ENCODE measurements at regions not wholly inside any gene's neighbourhood (a gene's known extent, or its start where the extent isn't known, plus 50 kb on each side); places are given as distances from the start of the nearest gene placed in this dataset.
"Not testable (repeated sequence)": the region's sequence is repeated elsewhere in the genome, so short reads cannot be mapped to it uniquely, and the experiment has no call there.

- Histone ChIP-seq H3K36me3 (ENCODE audit: control insufficient read depth, insufficient read depth, low read length) (no peaks in the 10 kb centered on the region), H3K9me3 (ENCODE audit: control insufficient read depth, insufficient read depth, low read depth, low read length) (no peaks in the 10 kb centered on the region), H3K4me1 (ENCODE audit: control insufficient read depth, insufficient read depth, low read length) (no peaks in the 10 kb centered on the region), H3K9ac (ENCODE audit: low read length) (no peak overlapping the region), H3K27me3 (ENCODE audit: control insufficient read depth, insufficient read depth, low read length) (no peaks in the 10 kb centered on the region), H3K4me3 (ENCODE audit: low read depth, low read length) (no peak overlapping the region), H3K27ac (ENCODE audit: low read depth, low read length) (no peak overlapping the region)
These were observed 124.2 kb upstream of the LYPLAL1 start for GRCh38 chr1:219049501-219049900.

GRCh38 chr1:219050086-219050821 lies 123.4 kb upstream of the LYPLAL1 start:
- Histone ChIP-seq H3K27me3 (ENCODE audit: control insufficient read depth, insufficient read depth, low read length) (no peaks in the 10 kb centered on the region), H3K36me3 (ENCODE audit: control insufficient read depth, insufficient read depth, low read length) (no peaks in the 10 kb centered on the region), H3K9me3 (ENCODE audit: control insufficient read depth, insufficient read depth, low read depth, low read length) (no peaks in the 10 kb centered on the region), H3K4me1 (ENCODE audit: control insufficient read depth, insufficient read depth, low read length) (no peaks in the 10 kb centered on the region), H3K4me3 (ENCODE audit: low read depth, low read length) (no peak overlapping the region), H3K9ac (ENCODE audit: low read length) (no peak overlapping the region), H3K27ac (ENCODE audit: low read depth, low read length) (no peak overlapping the region)

GRCh38 chr1:219050822-219051125 lies 122.9 kb upstream of the LYPLAL1 start:
- H3K27ac ChIP-seq (ENCODE audit: low read depth, low read length): no peak overlapping the region
- no peaks in the 10 kb centered on the region for H3K9me3 ChIP-seq (ENCODE audit: control insufficient read depth, insufficient read depth, low read depth, low read length)
- no peaks in the 10 kb centered on the region for H3K36me3 ChIP-seq (ENCODE audit: control insufficient read depth, insufficient read depth, low read length)
- H3K4me1 ChIP-seq (ENCODE audit: control insufficient read depth, insufficient read depth, low read length): no peaks in the 10 kb centered on the region
- H3K4me3 ChIP-seq (ENCODE audit: low read depth, low read length): no peak overlapping the region
- no peak overlapping the region for H3K9ac ChIP-seq (ENCODE audit: low read length)
- no peaks in the 10 kb centered on the region for H3K27me3 ChIP-seq (ENCODE audit: control insufficient read depth, insufficient read depth, low read length)

- H3K9ac ChIP-seq (ENCODE audit: low read length): no peak overlapping the region
- no peak overlapping the region for H3K27ac ChIP-seq (ENCODE audit: low read depth, low read length)
- no peak overlapping the region for H3K4me3 ChIP-seq (ENCODE audit: low read depth, low read length)
- H3K36me3 ChIP-seq (ENCODE audit: control insufficient read depth, insufficient read depth, low read length): no peaks in the 10 kb centered on the region
- H3K4me1 ChIP-seq (ENCODE audit: control insufficient read depth, insufficient read depth, low read length): no peaks in the 10 kb centered on the region
- no peaks in the 10 kb centered on the region for H3K9me3 ChIP-seq (ENCODE audit: control insufficient read depth, insufficient read depth, low read depth, low read length)
- no peaks in the 10 kb centered on the region for H3K27me3 ChIP-seq (ENCODE audit: control insufficient read depth, insufficient read depth, low read length)
These were observed 122.1 kb upstream of the LYPLAL1 start for GRCh38 chr1:219051547-219051946.

- Histone ChIP-seq H3K9ac (ENCODE audit: low read length) (no peak overlapping the region), H3K27me3 (ENCODE audit: control insufficient read depth, insufficient read depth, low read length) (no peaks in the 10 kb centered on the region), H3K4me3 (ENCODE audit: low read depth, low read length) (no peak overlapping the region), H3K36me3 (ENCODE audit: control insufficient read depth, insufficient read depth, low read length) (no peaks in the 10 kb centered on the region), H3K9me3 (ENCODE audit: control insufficient read depth, insufficient read depth, low read depth, low read length) (no peaks in the 10 kb centered on the region), H3K27ac (ENCODE audit: low read depth, low read length) (no peak overlapping the region), H3K4me1 (ENCODE audit: control insufficient read depth, insufficient read depth, low read length) (no peaks in the 10 kb centered on the region)
These were observed 114.5 kb upstream of the LYPLAL1 start for GRCh38 chr1:219058891-219059820.

GRCh38 chr1:219060798-219061197 lies 112.9 kb upstream of the LYPLAL1 start:
- Histone ChIP-seq H3K9me3 (ENCODE audit: control insufficient read depth, insufficient read depth, low read depth, low read length) (no peaks in the 10 kb centered on the region), H3K4me1 (ENCODE audit: control insufficient read depth, insufficient read depth, low read length) (no peaks in the 10 kb centered on the region), H3K27me3 (ENCODE audit: control insufficient read depth, insufficient read depth, low read length) (no peaks in the 10 kb centered on the region), H3K27ac (ENCODE audit: low read depth, low read length) (no peak overlapping the region), H3K36me3 (ENCODE audit: control insufficient read depth, insufficient read depth, low read length) (no peaks in the 10 kb centered on the region), H3K9ac (ENCODE audit: low read length) (no peak overlapping the region), H3K4me3 (ENCODE audit: low read depth, low read length) (no peak overlapping the region)

GRCh38 chr1:219062161-219062560 lies 111.5 kb upstream of the LYPLAL1 start:
- Histone ChIP-seq H3K4me3 (ENCODE audit: low read depth, low read length) (no peak overlapping the region), H3K36me3 (ENCODE audit: control insufficient read depth, insufficient read depth, low read length) (no peaks in the 10 kb centered on the region), H3K9ac (ENCODE audit: low read length) (no peak overlapping the region), H3K4me1 (ENCODE audit: control insufficient read depth, insufficient read depth, low read length) (no peaks in the 10 kb centered on the region), H3K27me3 (ENCODE audit: control insufficient read depth, insufficient read depth, low read length) (no peaks in the 10 kb centered on the region), H3K9me3 (ENCODE audit: control insufficient read depth, insufficient read depth, low read depth, low read length) (no peaks in the 10 kb centered on the region), H3K27ac (ENCODE audit: low read depth, low read length) (no peak overlapping the region)

GRCh38 chr1:219066098-219066497 lies 107.6 kb upstream of the LYPLAL1 start:
- no peak overlapping the region for H3K9ac ChIP-seq (ENCODE audit: low read length)
- H3K4me3 ChIP-seq (ENCODE audit: low read depth, low read length): no peak overlapping the region
- H3K27me3 ChIP-seq (ENCODE audit: control insufficient read depth, insufficient read depth, low read length): no peaks in the 10 kb centered on the region
- no peak overlapping the region for H3K27ac ChIP-seq (ENCODE audit: low read depth, low read length)
- no peaks in the 10 kb centered on the region for H3K4me1 ChIP-seq (ENCODE audit: control insufficient read depth, insufficient read depth, low read length)
- peaks cover 7% of the 10 kb centered on the region for H3K9me3 ChIP-seq (ENCODE audit: control insufficient read depth, insufficient read depth, low read depth, low read length)
- H3K36me3 ChIP-seq (ENCODE audit: control insufficient read depth, insufficient read depth, low read length): no peaks in the 10 kb centered on the region

GRCh38 chr1:219066631-219067349 lies 106.9 kb upstream of the LYPLAL1 start:
- no peak overlapping the region for H3K27ac ChIP-seq (ENCODE audit: low read depth, low read length)
- no peak overlapping the region for H3K4me3 ChIP-seq (ENCODE audit: low read depth, low read length)
- no peaks in the 10 kb centered on the region for H3K27me3 ChIP-seq (ENCODE audit: control insufficient read depth, insufficient read depth, low read length)

GRCh38 chr1:219067350-219067712 lies 106.3 kb upstream of the LYPLAL1 start:
- Histone ChIP-seq H3K4me3 (ENCODE audit: low read depth, low read length) (no peak overlapping the region), H3K4me1 (ENCODE audit: control insufficient read depth, insufficient read depth, low read length) (no peaks in the 10 kb centered on the region), H3K36me3 (ENCODE audit: control insufficient read depth, insufficient read depth, low read length) (no peaks in the 10 kb centered on the region), H3K9ac (ENCODE audit: low read length) (no peak overlapping the region), H3K27ac (ENCODE audit: low read depth, low read length) (no peak overlapping the region), H3K27me3 (ENCODE audit: control insufficient read depth, insufficient read depth, low read length) (no peaks in the 10 kb centered on the region), H3K9me3 (ENCODE audit: control insufficient read depth, insufficient read depth, low read depth, low read length) (peaks cover 12% of the 10 kb centered on the region)

More at GRCh38 chr1:219066631-219067349, 106.9 kb upstream of the LYPLAL1 start:
- Histone ChIP-seq H3K9me3 (ENCODE audit: control insufficient read depth, insufficient read depth, low read depth, low read length) (peaks cover 7% of the 10 kb centered on the region), H3K4me1 (ENCODE audit: control insufficient read depth, insufficient read depth, low read length) (no peaks in the 10 kb centered on the region), H3K9ac (ENCODE audit: low read length) (no peak overlapping the region), H3K36me3 (ENCODE audit: control insufficient read depth, insufficient read depth, low read length) (no peaks in the 10 kb centered on the region)

GRCh38 chr1:219070395-219070794 lies 103.3 kb upstream of the LYPLAL1 start:
- H3K4me1 ChIP-seq (ENCODE audit: control insufficient read depth, insufficient read depth, low read length); H3K36me3 ChIP-seq (ENCODE audit: control insufficient read depth, insufficient read depth, low read length); H3K9ac ChIP-seq (ENCODE audit: low read length); H3K4me3 ChIP-seq (ENCODE audit: low read depth, low read length); H3K27ac ChIP-seq (ENCODE audit: low read depth, low read length); H3K27me3 ChIP-seq (ENCODE audit: control insufficient read depth, insufficient read depth, low read length): not testable (repeated sequence)
- H3K9me3 ChIP-seq (ENCODE audit: control insufficient read depth, insufficient read depth, low read depth, low read length): peaks cover 21% of the 10 kb centered on the region
